GM12891 (cell line): ENCODE measurements at regions not wholly inside any gene's neighbourhood (a gene's known extent, or its start where the extent isn't known, plus 50 kb on each side); places are given as distances from the start of the nearest gene placed in this dataset.

Source experiments
- POLR2A ChIP-seq: IDR thresholded peaks from 2 replicates; pipeline ENCODE4 v1.6.1; 2011; ENCODE audit warnings: low read depth, low read length, control low read depth
- POLR2AphosphoS5 ChIP-seq: IDR thresholded peaks from 2 replicates; pipeline ENCODE4 v1.6.1; 2011; ENCODE audit warnings: low read depth, low read length, control low read depth

- no peak for TF ChIP-seq POLR2AphosphoS5
- TF ChIP-seq POLR2A = no peak
Observed at GRCh38 chr3:102053375-102053989, 204.2 kb downstream of the NFKBIZ start.
